NB4 (cell line): ENCODE measurements at regions not wholly inside any gene's neighbourhood (a gene's known extent, or its start where the extent isn't known, plus 50 kb on each side); places are given as distances from the start of the nearest gene placed in this dataset.

ENCODE experiments used
- DNase-seq: peaks from one replicate; pipeline ENCODE4 v3.0.0; 2010; ENCODE audit warnings: low read depth
- H3K4me3 ChIP-seq: one replicate; pipeline ENCODE4 v1.5.1; 2011; ENCODE audit warnings: mild to moderate bottlenecking, low read depth, low read length, moderate library complexity
- CTCF ChIP-seq: IDR thresholded peaks from one replicate; pipeline ENCODE4 v1.5.1; 2012; ENCODE audit warnings: low read depth, low read length
- MAX ChIP-seq: IDR thresholded peaks from 2 replicates; pipeline ENCODE4 v1.6.1; 2011; ENCODE audit warnings: low read depth, low read length
- MYC ChIP-seq: IDR thresholded peaks from 2 replicates; pipeline ENCODE4 v1.6.1; 2011; ENCODE audit warnings: low read depth, low read length
- POLR2A ChIP-seq: IDR thresholded peaks from 2 replicates; pipeline ENCODE4 v1.6.1; 2011; ENCODE audit warnings: mild to moderate bottlenecking; ENCODE audit not compliant: insufficient read length; ENCODE audit errors: extremely low read depth

DNA sequence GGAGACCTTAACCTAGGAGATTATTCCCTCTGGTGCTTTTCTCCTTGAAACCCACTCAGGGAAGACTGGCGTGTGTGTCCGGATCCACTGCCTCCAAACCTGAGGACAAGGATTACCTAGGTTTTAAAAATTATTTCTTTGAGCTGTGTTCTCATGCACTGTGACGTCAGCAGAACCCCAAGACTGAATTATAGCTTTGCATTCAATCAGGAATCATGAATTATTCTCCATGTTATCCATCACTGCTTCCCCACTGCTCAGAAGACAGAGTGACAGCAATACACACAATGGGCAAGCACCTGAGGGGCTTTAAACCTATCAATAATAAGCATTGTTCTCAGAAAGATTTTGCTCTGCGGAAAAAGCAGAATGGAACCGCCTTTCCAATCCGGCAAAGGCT lies 253.2 kb upstream of the FOXD3 start:
- H3K4me3 ChIP-seq = no peak overlapping the region
- TF ChIP-seq MYC = no peak
- TF ChIP-seq POLR2A = no peak
- no peak for TF ChIP-seq CTCF
- no peak for TF ChIP-seq MAX
- no peak for DNase-seq

- TF ChIP-seq CTCF (no peak), MYC (no peak), POLR2A (no peak), MAX (no peak)
- H3K4me3 ChIP-seq = no peak overlapping the region
- DNase-seq = no peak
These were observed 248.8 kb upstream of the FOXD3 start for GRCh38 chr1:63073309-63074306.

GRCh38 chr1:63074321-63074720 lies 248.0 kb upstream of the FOXD3 start:
- no peak overlapping the region for H3K4me3 ChIP-seq
- no peak for DNase-seq
- TF ChIP-seq CTCF (no peak), MYC (no peak), POLR2A (no peak), MAX (no peak)

- TF ChIP-seq MYC (no peak), CTCF (no peak), POLR2A (no peak), MAX (no peak)
These were observed 239.6 kb upstream of the FOXD3 start for GRCh38 chr1:63082766-63083165.

DNA sequence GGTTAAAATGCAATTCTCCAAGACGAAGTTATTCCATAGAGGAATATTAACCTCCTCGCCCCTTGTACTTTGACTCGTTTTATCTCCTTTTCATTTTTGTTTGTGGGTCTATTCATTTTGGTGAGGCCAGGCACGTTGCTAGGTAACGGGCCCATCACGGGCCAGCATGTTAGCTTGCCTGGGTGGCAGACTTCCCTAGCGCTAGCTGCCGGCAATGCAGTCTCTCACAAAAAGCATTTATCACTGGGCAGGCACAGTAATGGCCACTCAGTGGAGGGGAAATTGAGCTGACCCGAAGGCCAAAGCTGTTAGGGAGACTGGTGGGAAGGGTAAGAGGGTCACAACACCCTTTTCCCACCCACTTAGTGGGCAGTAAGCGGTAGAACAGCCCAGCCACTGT lies 234.4 kb upstream of the FOXD3 start:
- TF ChIP-seq POLR2A = no peak
- no peak for TF ChIP-seq CTCF
- TF ChIP-seq MAX = no peak
- no peak for TF ChIP-seq MYC
- DNase-seq = no peak
- H3K4me3 ChIP-seq = no peak overlapping the region

More at GRCh38 chr1:63082766-63083165, 239.6 kb upstream of the FOXD3 start:
- no peak overlapping the region for H3K4me3 ChIP-seq
- DNase-seq = peak; percentile 3
